HG03469 (cell line): ENCODE measurements at regions not wholly inside any gene's neighbourhood (a gene's known extent, or its start where the extent isn't known, plus 50 kb on each side); places are given as distances from the start of the nearest gene placed in this dataset.
"Not testable (repeated sequence)": the region's sequence is repeated elsewhere in the genome, so short reads cannot be mapped to it uniquely, and the experiment has no call there.

ENCODE experiments used
- ATAC-seq: cut with Tn5 transposase; IDR thresholded peaks from one replicate; pipeline ENCODE4 v1.9.1; 2021; ENCODE audit warnings: mild to moderate bottlenecking, moderate library complexity, moderate number of reproducible peaks; ENCODE audit not compliant: unreplicated experiment

GRCh38 chr18:73688851-73689711, 458.6 kb downstream of the FBXO15 start:
- peak; percentile 82 for ATAC-seq

- ATAC-seq, result no peak
Measured at GRCh38 chr18:73688161-73688560, 459.5 kb downstream of the FBXO15 start.

- no peak for ATAC-seq
Measured at GRCh38 chr18:73684647-73685046, 463.0 kb downstream of the FBXO15 start.

GRCh38 chr18:73683409-73684238, 464.0 kb downstream of the FBXO15 start:
- ATAC-seq, result no peak

- ATAC-seq, result no peak
Measured at GRCh38 chr18:73681912-73682311, 465.7 kb downstream of the FBXO15 start.

GRCh38 chr18:73681398-73681797, 466.2 kb downstream of the FBXO15 start:
- ATAC-seq, result no peak

GRCh38 chr18:73679941-73680712, 467.5 kb downstream of the FBXO15 start:
- peak; percentile 45 for ATAC-seq

GRCh38 chr18:73677450-73677849, 470.2 kb downstream of the FBXO15 start:
- ATAC-seq, result no peak

GRCh38 chr18:73674125-73674865, 473.3 kb downstream of the FBXO15 start:
- ATAC-seq, result no peak

GRCh38 chr18:73671480-73671879, 476.2 kb downstream of the FBXO15 start:
- ATAC-seq, result not testable (repeated sequence)

- ATAC-seq, result peak; percentile 93
Measured at GRCh38 chr18:73670524-73670923, 477.1 kb downstream of the FBXO15 start.

- no peak for ATAC-seq
Measured at GRCh38 chr18:73670039-73670438, 477.6 kb downstream of the FBXO15 start.

- no peak for ATAC-seq
Measured at GRCh38 chr18:73669297-73669696, 478.3 kb downstream of the FBXO15 start.

GRCh38 chr18:73668051-73668450, 479.6 kb downstream of the FBXO15 start:
- no peak for ATAC-seq

- ATAC-seq, result no peak
Measured at GRCh38 chr18:73666772-73667171, 480.9 kb downstream of the FBXO15 start.

GRCh38 chr18:73664896-73665295, 482.7 kb downstream of the FBXO15 start:
- no peak for ATAC-seq

- ATAC-seq, result no peak
Measured at GRCh38 chr18:73663581-73663980, 484.1 kb downstream of the FBXO15 start.

GRCh38 chr18:73662421-73662820, 485.2 kb downstream of the FBXO15 start:
- ATAC-seq, result no peak

- no peak for ATAC-seq
Measured at GRCh38 chr18:73660931-73661856, 486.4 kb downstream of the FBXO15 start.
